Activated T-cell treated with anti-CD3 and anti-CD28 coated beads, Interleukin-2, amount 50 U/mL, for 24 hours (primary cell): ENCODE measurements at regions not wholly inside any gene's neighbourhood (a gene's known extent, or its start where the extent isn't known, plus 50 kb on each side); places are given as distances from the start of the nearest gene placed in this dataset.

Experiments used
- DNase-seq: peaks from one replicate; pipeline ENCODE4 v3.0.0-alpha.2; 2020
- H3K27ac Mint-ChIP-seq: 2 replicates; pipeline ENCODE4 v1.8.0; 2020; ENCODE audit warnings: mild to moderate bottlenecking, mixed read lengths
- H3K27me3 Mint-ChIP-seq: 2 replicates; pipeline ENCODE4 v1.8.0; 2020; ENCODE audit warnings: mixed read lengths
- H3K36me3 Mint-ChIP-seq: 2 replicates; pipeline ENCODE4 v1.8.0; 2020; ENCODE audit warnings: low read depth, mixed read lengths
- H3K4me1 Mint-ChIP-seq: 2 replicates; pipeline ENCODE4 v1.8.0; 2020; ENCODE audit warnings: low read depth, mixed read lengths
- H3K4me3 Mint-ChIP-seq: 2 replicates; pipeline ENCODE4 v1.8.0; 2020; ENCODE audit warnings: mild to moderate bottlenecking, moderate library complexity, mixed read lengths
- H3K9me3 Mint-ChIP-seq: 2 replicates; pipeline ENCODE4 v1.8.0; 2020; ENCODE audit warnings: mixed read lengths

DNA sequence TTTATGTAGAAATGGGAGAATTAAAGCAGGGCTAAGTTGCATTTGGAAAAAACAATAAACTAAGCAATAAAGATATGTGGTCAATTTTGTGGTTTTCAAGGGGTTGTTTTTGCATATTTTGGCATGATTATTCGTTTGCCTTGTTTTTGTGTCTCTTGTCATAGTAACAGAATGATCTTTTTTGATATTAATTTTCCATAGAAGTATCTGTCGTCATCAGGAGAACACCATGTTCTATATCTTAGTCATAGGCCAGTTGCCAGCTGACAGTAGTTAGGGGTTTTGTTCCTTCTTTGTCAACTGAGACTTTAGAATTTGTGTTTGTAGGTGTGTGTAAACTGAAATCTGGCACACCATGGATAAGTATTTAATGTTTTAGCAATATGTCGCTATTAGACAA, 1354.8 kb downstream of the LRFN5 start:
- H3K4me3 Mint-ChIP-seq: no peak overlapping the region
- H3K4me1 Mint-ChIP-seq: no peaks in the 10 kb centered on the region
- no peaks in the 10 kb centered on the region for H3K27me3 Mint-ChIP-seq
- H3K27ac Mint-ChIP-seq: no peak overlapping the region
- no peaks in the 10 kb centered on the region for H3K36me3 Mint-ChIP-seq
- DNase-seq: no peak
- peaks cover 13% of the 10 kb centered on the region for H3K9me3 Mint-ChIP-seq

DNA sequence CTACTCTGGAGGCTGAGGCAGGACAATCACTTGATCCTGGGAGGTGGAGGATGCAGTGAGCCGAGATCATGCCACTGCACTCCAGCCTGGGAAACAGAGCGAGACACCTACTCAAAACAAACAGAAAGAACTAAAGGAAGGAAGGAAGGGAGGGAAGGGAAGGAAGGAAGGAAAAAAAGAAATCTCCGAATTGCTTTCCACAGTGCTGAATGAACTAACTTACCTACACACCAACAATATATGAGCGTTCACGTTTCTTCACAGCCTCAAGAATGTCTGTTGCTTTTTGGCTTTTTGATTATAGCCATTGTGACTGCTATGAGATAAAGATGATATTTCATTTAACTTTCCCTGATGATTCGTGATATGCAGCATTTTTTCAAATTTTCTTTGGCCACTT, 1343.7 kb downstream of the LRFN5 start:
- Mint-ChIP-seq H3K27ac (no peak overlapping the region), H3K9me3 (peaks cover 24% of the 10 kb centered on the region)

DNA sequence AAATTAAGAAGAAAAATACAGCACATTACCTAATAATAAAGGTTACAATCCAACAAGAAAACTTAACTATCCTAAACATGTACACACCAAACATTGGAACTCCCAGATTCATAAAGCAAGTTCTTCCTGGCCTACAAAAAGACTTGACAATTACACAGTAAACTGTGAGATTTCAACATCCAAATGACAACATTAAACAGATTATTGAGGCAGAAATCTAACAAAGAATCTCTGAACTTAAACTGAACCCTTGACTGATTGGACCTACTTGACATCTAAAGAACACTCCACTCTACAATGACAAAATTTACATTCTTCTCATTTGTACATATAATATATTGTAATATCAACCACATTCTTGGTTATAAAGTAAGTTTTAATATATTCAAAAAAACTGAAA, 1341.3 kb downstream of the LRFN5 start:
- Mint-ChIP-seq H3K4me3 (no peak overlapping the region), H3K9me3 (peaks cover 27% of the 10 kb centered on the region), H3K36me3 (no peaks in the 10 kb centered on the region), H3K27ac (no peak overlapping the region), H3K27me3 (no peaks in the 10 kb centered on the region), H3K4me1 (no peaks in the 10 kb centered on the region)
- DNase-seq: no peak

More for the DNA sequence above, 1343.7 kb downstream of the LRFN5 start:
- no peaks in the 10 kb centered on the region for H3K36me3 Mint-ChIP-seq
- H3K4me1 Mint-ChIP-seq: no peaks in the 10 kb centered on the region
- no peaks in the 10 kb centered on the region for H3K27me3 Mint-ChIP-seq
- DNase-seq: no peak
- no peak overlapping the region for H3K4me3 Mint-ChIP-seq

DNA sequence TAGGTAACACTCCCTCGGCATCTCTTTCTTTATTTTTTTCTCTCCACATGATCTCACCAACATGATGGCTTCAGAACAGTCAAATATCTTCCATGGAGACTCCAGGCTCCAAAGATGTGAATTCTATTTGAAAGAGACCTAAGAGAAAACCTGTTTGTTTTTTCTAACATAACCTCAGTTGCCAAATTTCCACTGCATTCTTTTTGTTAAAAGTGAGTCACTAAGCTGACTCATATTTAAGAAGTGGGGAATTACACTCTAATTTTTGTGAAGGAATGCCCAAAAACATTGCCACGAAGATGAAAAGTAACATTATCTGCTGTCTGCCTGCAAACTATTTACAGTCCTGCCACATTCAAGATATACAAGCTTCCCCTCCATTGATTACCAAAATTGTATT, 1337.6 kb downstream of the LRFN5 start:
- H3K9me3 Mint-ChIP-seq: peaks cover 20% of the 10 kb centered on the region
- no peaks in the 10 kb centered on the region for H3K27me3 Mint-ChIP-seq
- no peak overlapping the region for H3K27ac Mint-ChIP-seq
- H3K4me3 Mint-ChIP-seq: no peak overlapping the region
- H3K4me1 Mint-ChIP-seq: no peaks in the 10 kb centered on the region
- no peaks in the 10 kb centered on the region for H3K36me3 Mint-ChIP-seq
- no peak for DNase-seq

DNA sequence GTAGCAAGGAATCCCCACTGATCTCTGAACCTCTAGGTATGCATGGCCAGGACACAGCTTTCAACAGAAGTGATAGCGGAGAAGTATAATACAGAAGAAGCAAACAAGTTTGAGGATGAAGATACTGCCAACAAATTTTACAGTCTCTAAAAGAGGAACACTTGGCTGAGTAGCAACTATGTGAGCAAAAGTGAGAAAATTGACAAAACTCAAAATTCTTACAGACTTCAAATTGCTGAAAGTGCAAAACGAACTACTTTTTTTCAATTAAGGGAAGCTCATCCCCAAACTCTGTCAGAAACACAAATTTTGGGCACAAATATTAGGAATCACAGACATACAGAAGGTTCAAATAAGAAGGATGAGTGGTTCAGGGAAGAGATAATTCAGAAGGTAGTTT, 1324.6 kb downstream of the LRFN5 start:
- no peaks in the 10 kb centered on the region for H3K27me3 Mint-ChIP-seq
- H3K9me3 Mint-ChIP-seq: peaks cover 11% of the 10 kb centered on the region
- no peak for DNase-seq
- no peaks in the 10 kb centered on the region for H3K36me3 Mint-ChIP-seq
- no peak overlapping the region for H3K27ac Mint-ChIP-seq
- no peaks in the 10 kb centered on the region for H3K4me1 Mint-ChIP-seq
- H3K4me3 Mint-ChIP-seq: no peak overlapping the region

DNA sequence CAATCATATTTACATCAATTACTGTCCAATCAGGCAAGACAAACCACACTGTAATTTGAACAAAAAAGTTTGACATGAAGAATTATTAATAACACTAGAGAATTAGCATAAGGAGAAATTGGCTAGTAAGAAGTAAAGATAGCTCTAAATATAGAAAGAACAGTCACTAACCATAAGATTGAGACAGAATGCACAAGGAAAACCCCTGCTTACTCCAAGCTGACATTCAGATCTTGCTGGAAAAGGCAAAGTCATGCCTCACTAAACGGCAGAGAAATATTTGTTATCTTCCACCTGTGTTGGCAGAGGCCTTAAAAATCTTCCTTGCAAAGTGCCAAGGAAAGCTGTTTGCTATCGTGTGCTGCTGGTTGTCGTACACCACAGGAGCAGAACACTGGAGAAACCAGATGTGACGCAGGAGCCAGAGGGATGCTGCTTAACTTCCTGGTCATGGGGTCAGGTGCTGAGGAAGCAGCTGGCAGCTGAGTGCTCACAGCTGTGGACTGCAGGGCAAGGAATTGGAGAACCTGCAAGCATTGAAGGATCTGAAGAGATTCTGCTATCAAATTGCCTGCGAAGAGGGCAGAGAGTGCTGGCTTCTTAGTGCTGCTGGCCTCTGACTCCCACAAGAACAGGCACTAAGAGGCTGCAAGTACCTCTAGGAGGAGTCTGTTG, 1323.3 kb downstream of the LRFN5 start:
- no peak for DNase-seq
- Mint-ChIP-seq H3K27ac (no peak overlapping the region), H3K27me3 (no peaks in the 10 kb centered on the region), H3K4me1 (no peaks in the 10 kb centered on the region), H3K9me3 (peaks cover 17% of the 10 kb centered on the region), H3K4me3 (no peak overlapping the region), H3K36me3 (no peaks in the 10 kb centered on the region)

DNA sequence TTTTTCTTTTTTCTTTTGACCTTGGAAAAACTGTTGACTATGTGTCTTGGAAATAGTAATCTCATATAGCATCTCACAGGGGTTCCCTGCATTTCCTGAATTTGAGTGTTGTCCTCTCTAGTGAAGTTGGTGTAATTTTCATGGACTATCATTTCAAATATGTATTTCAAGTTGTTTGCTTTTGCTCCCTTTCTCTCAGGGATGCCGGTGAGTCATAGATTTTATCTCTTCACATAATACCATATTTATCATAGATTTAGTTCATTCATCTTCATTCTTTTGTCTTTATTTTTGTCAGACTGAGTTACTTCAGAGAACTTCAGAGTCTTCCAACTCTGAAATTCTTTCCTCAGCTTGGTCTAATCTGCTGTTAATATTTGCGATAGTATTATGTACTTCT, 1320.6 kb downstream of the LRFN5 start:
- no peaks in the 10 kb centered on the region for H3K36me3 Mint-ChIP-seq
- no peak for DNase-seq
- H3K27ac Mint-ChIP-seq: no peak overlapping the region
- no peaks in the 10 kb centered on the region for H3K4me1 Mint-ChIP-seq
- H3K9me3 Mint-ChIP-seq: peaks cover 25% of the 10 kb centered on the region
- H3K27me3 Mint-ChIP-seq: no peaks in the 10 kb centered on the region
- H3K4me3 Mint-ChIP-seq: no peak overlapping the region

DNA sequence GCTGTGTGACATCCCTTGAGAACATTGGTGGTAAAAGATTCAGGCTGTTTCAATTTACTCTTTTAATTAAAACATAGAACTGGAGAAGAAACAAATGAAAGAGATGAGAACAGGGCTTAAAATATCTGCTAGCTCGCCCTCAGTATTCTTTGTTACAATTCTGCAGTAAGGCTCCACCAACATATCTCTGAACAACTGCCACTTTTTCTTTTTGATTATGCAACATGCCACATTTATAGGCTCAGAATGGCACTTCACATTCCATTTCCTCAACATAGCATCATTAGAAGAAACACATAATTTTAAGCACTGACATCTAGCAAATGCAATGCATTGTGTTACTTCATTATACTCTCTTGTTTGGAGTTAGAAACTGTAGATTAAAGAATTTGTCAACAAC, 1315.2 kb downstream of the LRFN5 start:
- H3K9me3 Mint-ChIP-seq: peaks cover 18% of the 10 kb centered on the region
- DNase-seq: no peak
- H3K36me3 Mint-ChIP-seq: no peaks in the 10 kb centered on the region
- H3K4me1 Mint-ChIP-seq: no peaks in the 10 kb centered on the region
- H3K27me3 Mint-ChIP-seq: no peaks in the 10 kb centered on the region
- no peak overlapping the region for H3K4me3 Mint-ChIP-seq
- no peak overlapping the region for H3K27ac Mint-ChIP-seq

DNA sequence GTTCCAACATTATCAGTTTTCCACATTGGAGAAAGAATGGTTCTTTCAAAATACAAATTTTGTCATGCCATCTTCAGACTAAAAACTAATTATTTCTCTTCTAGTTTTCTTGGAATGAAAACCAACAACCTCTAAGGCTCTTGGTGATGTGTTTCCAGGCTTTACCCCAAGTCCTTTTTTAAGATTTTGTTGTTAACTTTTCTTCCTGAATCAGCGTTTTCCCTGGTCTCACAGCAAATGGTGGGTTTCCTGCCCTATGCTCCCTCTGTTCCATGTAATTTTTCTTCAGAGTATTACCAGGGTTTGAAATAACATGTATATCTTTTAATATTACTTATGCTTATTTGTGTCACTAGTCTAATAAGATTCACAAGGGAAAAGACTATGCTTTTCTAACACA, 1311.9 kb downstream of the LRFN5 start:
- no peak overlapping the region for H3K4me3 Mint-ChIP-seq
- no peaks in the 10 kb centered on the region for H3K36me3 Mint-ChIP-seq
- no peak for DNase-seq
- H3K27me3 Mint-ChIP-seq: no peaks in the 10 kb centered on the region
- H3K4me1 Mint-ChIP-seq: no peaks in the 10 kb centered on the region
- no peak overlapping the region for H3K27ac Mint-ChIP-seq
- H3K9me3 Mint-ChIP-seq: peaks cover 16% of the 10 kb centered on the region

DNA sequence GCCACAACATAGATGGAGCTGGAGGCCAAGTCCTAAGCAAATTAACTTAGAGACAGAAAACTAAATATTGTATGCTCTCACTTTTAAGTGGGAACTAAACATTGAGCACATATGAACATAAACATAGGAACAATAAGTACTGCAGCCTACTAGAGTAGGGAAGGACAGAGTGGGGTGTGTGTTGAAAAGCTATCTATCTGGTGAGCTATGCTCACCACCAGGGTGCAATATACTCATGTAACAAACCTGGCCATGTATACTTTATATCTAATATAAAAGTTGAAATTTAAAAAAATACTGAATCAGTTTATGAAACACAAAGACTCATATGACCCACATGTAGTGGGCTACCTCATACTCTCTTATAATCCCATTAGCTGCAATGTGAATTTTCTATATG, 1305.0 kb downstream of the LRFN5 start:
- Mint-ChIP-seq H3K27ac (no peak overlapping the region), H3K9me3 (peaks cover 14% of the 10 kb centered on the region)

DNA sequence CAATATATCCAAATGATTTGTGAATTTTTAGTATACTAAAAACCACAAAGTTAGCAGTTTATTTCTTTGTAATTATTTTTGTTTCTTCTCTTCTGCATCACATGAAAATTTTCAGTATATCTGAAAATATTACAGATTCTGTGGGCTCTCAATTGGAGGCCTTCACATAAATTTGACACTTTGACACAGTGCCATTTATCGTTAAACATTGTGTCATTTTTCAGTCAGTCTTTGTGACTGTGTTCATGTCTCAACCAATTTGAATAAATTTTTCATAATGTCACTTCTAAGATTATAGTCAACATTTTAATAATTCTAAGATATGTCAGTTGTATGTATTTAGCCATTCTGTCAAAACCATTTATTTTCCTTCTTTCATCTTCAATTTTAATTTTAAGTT, 1303.0 kb downstream of the LRFN5 start:
- peaks cover 12% of the 10 kb centered on the region for H3K9me3 Mint-ChIP-seq

More for the DNA sequence above, 1305.0 kb downstream of the LRFN5 start:
- no peak for DNase-seq
- no peak overlapping the region for H3K4me3 Mint-ChIP-seq
- H3K27me3 Mint-ChIP-seq: no peaks in the 10 kb centered on the region
- no peaks in the 10 kb centered on the region for H3K4me1 Mint-ChIP-seq
- H3K36me3 Mint-ChIP-seq: no peaks in the 10 kb centered on the region

DNA sequence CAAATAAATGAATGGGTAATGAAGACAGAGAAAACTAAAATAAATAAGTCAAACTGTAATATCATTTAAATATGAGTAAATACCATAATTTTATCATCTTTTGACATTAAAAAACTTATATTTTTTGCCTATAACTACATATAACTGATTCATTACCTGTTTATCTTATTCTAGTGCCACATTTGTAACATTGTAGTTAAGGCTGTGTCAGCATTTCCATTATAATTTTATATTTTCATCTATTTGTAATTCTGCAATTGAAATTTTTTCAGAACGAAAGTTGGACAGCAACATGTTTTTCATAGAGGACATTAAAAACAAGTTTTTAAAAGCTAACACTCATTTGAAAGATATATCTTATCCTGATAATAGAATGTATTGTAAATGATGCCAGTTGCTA, 1286.5 kb downstream of the LRFN5 start:
- no peak overlapping the region for H3K4me3 Mint-ChIP-seq
- no peak for DNase-seq
- H3K9me3 Mint-ChIP-seq: peaks cover 21% of the 10 kb centered on the region
- no peaks in the 10 kb centered on the region for H3K36me3 Mint-ChIP-seq
- no peak overlapping the region for H3K27ac Mint-ChIP-seq
- H3K4me1 Mint-ChIP-seq: no peaks in the 10 kb centered on the region
- no peaks in the 10 kb centered on the region for H3K27me3 Mint-ChIP-seq

More for the DNA sequence above, 1303.0 kb downstream of the LRFN5 start:
- Mint-ChIP-seq H3K4me3 (no peak overlapping the region), H3K27me3 (no peaks in the 10 kb centered on the region), H3K36me3 (no peaks in the 10 kb centered on the region), H3K4me1 (no peaks in the 10 kb centered on the region), H3K27ac (no peak overlapping the region)
- no peak for DNase-seq

DNA sequence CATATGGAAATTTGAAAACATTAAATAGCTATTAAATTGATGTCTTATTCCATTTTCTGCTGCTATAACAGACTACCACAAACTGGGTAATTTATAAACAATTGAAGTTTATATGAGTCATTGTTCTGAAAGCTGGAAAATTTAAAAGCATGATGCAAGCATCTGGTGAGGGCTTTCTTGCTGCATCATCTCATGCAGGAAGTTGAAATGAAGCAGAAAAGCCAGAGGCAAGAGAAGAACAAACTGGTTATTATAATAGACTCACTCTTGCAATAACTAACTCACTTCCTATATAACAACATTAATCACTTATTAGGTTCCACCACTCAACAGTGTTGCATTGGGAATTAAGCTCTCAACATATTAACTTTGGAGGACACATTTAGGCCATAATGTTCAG, 1277.4 kb downstream of the LRFN5 start:
- H3K4me1 Mint-ChIP-seq: no peaks in the 10 kb centered on the region
- no peaks in the 10 kb centered on the region for H3K27me3 Mint-ChIP-seq
- H3K4me3 Mint-ChIP-seq: no peak overlapping the region
- peaks cover 13% of the 10 kb centered on the region for H3K9me3 Mint-ChIP-seq
- no peak for DNase-seq
- H3K36me3 Mint-ChIP-seq: no peaks in the 10 kb centered on the region
- no peak overlapping the region for H3K27ac Mint-ChIP-seq

DNA sequence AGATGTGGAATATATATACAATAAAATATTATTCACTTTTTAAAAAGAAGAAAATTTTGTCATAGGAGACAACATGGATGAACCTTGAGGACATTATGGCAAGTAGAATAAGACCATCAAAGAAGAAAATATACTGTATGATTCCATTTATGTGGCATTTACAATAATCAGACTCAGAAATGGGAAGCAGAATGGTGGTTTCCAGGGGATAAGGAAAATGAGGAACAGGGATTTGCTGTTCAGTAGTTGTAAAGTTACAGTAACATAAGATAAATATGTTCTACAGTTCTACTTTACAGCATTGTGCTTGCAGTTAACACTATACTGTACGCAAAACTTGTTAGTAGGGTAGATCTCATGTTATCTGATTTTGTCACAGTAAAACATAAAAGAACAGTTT, 1271.0 kb downstream of the LRFN5 start:
- Mint-ChIP-seq H3K27me3 (no peaks in the 10 kb centered on the region), H3K4me3 (no peak overlapping the region), H3K27ac (no peak overlapping the region), H3K36me3 (no peaks in the 10 kb centered on the region), H3K9me3 (peaks cover 9% of the 10 kb centered on the region), H3K4me1 (no peaks in the 10 kb centered on the region)
- no peak for DNase-seq

DNA sequence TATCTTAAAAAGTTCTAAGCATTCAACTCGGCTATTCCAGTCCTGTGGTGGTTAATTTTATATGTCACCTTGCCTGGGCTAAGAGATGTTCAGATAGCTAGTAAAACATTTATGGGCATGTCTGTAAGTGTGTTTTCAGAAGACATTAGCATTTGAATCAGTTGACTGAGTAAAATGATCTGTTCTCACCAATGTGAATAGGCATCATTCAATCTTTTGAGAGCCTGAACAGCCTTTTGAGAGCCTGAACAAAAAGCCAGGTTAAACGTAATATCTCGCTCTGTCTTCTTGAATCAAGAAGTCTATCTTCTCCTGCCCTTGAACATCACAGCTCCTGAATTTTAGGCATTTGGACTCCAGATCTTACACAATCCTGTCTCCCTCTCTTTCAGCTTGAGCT, 1266.1 kb downstream of the LRFN5 start:
- H3K27me3 Mint-ChIP-seq: no peaks in the 10 kb centered on the region
- H3K27ac Mint-ChIP-seq: no peak overlapping the region
- peaks cover 17% of the 10 kb centered on the region for H3K9me3 Mint-ChIP-seq
- DNase-seq: no peak
- H3K36me3 Mint-ChIP-seq: no peaks in the 10 kb centered on the region
- H3K4me3 Mint-ChIP-seq: no peak overlapping the region
- H3K4me1 Mint-ChIP-seq: no peaks in the 10 kb centered on the region

DNA sequence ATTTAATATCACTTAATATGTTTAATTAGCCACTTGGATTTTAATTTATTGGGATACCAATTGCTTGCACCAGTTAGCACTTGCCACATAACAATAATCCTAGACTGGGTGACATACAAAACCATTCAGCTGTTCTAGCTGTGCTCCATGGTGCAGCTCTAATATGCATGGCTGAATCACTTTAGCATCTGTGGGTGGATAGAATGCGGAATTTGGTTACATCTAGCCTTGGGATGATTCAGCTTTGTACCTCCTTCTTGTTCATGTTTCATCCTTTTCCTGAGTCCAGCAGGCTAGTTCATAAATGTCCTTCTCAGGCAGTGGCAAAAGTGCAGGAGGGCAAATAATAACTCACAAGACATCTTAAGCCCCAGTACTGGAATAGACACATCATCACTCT, 1263.0 kb downstream of the LRFN5 start:
- Mint-ChIP-seq H3K4me3 (no peak overlapping the region), H3K36me3 (no peaks in the 10 kb centered on the region), H3K9me3 (peaks cover 22% of the 10 kb centered on the region), H3K27ac (no peak overlapping the region), H3K27me3 (no peaks in the 10 kb centered on the region), H3K4me1 (no peaks in the 10 kb centered on the region)
- DNase-seq: no peak
